Fibroblast of villous mesenchyme (primary cell): ENCODE measurements at regions not wholly inside any gene's neighbourhood (a gene's known extent, or its start where the extent isn't known, plus 50 kb on each side); places are given as distances from the start of the nearest gene placed in this dataset.

ENCODE experiments used
- DNase-seq: peaks from one replicate; pipeline ENCODE4 v3.0.0-alpha.2; 2010; ENCODE audit warnings: low read depth
- H3K4me3 ChIP-seq: 2 replicates; pipeline ENCODE4 v1.5.1; 2011; ENCODE audit warnings: low read depth, mild to moderate bottlenecking, low read length
- CTCF ChIP-seq: IDR thresholded peaks from 2 replicates; pipeline ENCODE4 v1.5.1; 2012; ENCODE audit warnings: low read depth, mild to moderate bottlenecking, low read length; ENCODE audit not compliant: insufficient read depth

GRCh38 chr7:131869169-131869844, 312.9 kb upstream of the PODXL start:
- TF ChIP-seq CTCF, result no peak
- no peak overlapping the region for H3K4me3 ChIP-seq
- DNase-seq, result no peak

GRCh38 chr7:131867461-131867860, 311.0 kb upstream of the PODXL start:
- no peak overlapping the region for H3K4me3 ChIP-seq
- no peak for DNase-seq
- TF ChIP-seq CTCF, result no peak

GRCh38 chr7:131865911-131866310, 309.5 kb upstream of the PODXL start:
- DNase-seq, result no peak
- H3K4me3 ChIP-seq, result no peak overlapping the region
- no peak for TF ChIP-seq CTCF

- DNase-seq, result peak; percentile 2
- TF ChIP-seq CTCF, result no peak
Observed at GRCh38 chr7:131861620-131862346, 305.4 kb upstream of the PODXL start.

GRCh38 chr7:131859147-131859821, 302.9 kb upstream of the PODXL start:
- no peak overlapping the region for H3K4me3 ChIP-seq
- peak; percentile 53 for DNase-seq
- peak; percentile 98 for TF ChIP-seq CTCF

More at GRCh38 chr7:131861620-131862346, 305.4 kb upstream of the PODXL start:
- H3K4me3 ChIP-seq, result no peak overlapping the region

GRCh38 chr7:131858611-131859010, 302.2 kb upstream of the PODXL start:
- no peak overlapping the region for H3K4me3 ChIP-seq
- TF ChIP-seq CTCF, result no peak
- no peak for DNase-seq
